Vagina (tissue), 2 donors: ENCODE measurements at regions not wholly inside any gene's neighbourhood (a gene's known extent, or its start where the extent isn't known, plus 50 kb on each side); places are given as distances from the start of the nearest gene placed in this dataset.

ENCODE experiments used
- CTCF ChIP-seq, 3 experiments: fragments of 450-650 bp in 2 of 3; fragments of 200-600 bp in 1 of 3; sonication (generic) in 1 of 3; IDR thresholded peaks; one replicate each; pipeline ENCODE4 v1.5.1; 2017 to 2019; ENCODE audit warnings: antibody characterized with exemption in 3 of 3, mild to moderate bottlenecking in 2 of 3, moderate library complexity in 2 of 3
- POLR2A ChIP-seq, 2 donors: fragments of 450-650 bp; IDR thresholded peaks; one replicate each; pipeline ENCODE4 v1.6.1; 2017; ENCODE audit warnings: antibody characterized with exemption in 2 of 2, mild to moderate bottlenecking in 2 of 2, moderate library complexity in 2 of 2
- POLR2AphosphoS5 ChIP-seq, 2 donors: sonication (generic); formaldehyde crosslinking; IDR thresholded peaks; one replicate each; pipeline ENCODE4 v1.9.0; 2017; ENCODE audit warnings: antibody characterized with exemption in 2 of 2, mild to moderate bottlenecking in 2 of 2, low read depth in 1 of 2; ENCODE audit not compliant: insufficient read depth in 1 of 2

- TF ChIP-seq POLR2AphosphoS5 (IDR thresholded peaks at IDR 0.05; ENCODE audit: insufficient read depth in 1 of 2, low read depth in 1 of 2) (no peak), CTCF (IDR thresholded peaks at IDR 0.05) (no peak), POLR2A (IDR thresholded peaks at IDR 0.05) (no peak)
Measured at GRCh38 chr1:172906778-172907592, 143.8 kb downstream of the TNFSF18 start.
